ENCODE measurements at regions not wholly inside any gene's neighbourhood (a gene's known extent, or its start where the extent isn't known, plus 50 kb on each side); places are given as distances from the start of the nearest gene placed in this dataset.
A peak's percentile ranks its signal among the peaks of the same experiment; 100 is the strongest.

DNA sequence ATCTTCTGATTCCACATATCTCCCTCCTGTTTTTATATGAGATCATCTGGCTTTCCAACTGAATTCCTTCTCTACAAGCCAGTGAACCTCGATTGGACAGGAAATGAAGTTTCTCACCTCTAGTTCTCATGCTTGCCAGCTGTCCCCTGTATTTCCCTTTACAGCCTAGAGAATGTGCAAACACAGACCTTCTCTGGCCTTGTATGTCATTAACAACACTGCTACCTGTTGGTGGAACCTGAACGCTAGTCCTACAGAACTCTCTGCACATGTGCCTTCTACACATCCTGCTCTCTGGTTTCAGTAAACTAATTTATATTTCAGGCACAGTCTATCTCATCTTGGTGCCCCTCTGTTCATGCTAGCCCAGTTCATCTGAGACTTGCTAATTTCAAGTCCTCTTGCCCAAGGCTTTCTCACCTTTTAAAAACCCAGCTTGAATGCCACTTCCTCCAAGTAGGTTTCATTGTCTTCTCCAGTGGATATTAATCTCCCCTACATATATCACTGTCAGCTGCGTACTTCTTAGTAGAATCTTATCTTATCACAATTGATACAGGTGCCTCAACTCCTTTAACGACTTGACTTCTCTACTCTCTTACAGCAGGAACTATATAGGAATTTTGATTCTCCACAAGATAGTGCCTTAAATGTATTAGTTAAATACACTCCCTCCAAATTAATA is 549.9 kb downstream of the PLPP3 start:
- DNase-seq (ENCODE audit: low spot score) = peak; percentile 8

DNA sequence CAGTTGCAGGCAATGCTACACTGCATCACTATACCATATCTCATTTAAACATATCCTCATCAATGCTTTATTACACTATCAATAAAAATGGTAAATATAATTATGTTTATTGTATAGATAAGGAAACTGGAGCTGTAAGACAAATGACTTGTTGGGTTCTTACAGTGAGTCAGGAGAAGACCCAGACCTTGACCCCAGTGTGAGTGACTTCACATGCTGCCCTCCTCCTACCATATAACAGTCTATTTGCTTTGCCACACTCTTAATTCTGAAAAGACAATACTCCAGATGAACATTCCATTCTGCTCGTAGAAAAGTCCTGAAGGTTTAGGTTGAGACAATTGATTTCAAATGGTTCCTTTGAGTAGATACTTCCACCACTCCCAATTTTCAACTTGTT is 550.5 kb downstream of the PLPP3 start:
- DNase-seq (ENCODE audit: low spot score) = no peak

DNA sequence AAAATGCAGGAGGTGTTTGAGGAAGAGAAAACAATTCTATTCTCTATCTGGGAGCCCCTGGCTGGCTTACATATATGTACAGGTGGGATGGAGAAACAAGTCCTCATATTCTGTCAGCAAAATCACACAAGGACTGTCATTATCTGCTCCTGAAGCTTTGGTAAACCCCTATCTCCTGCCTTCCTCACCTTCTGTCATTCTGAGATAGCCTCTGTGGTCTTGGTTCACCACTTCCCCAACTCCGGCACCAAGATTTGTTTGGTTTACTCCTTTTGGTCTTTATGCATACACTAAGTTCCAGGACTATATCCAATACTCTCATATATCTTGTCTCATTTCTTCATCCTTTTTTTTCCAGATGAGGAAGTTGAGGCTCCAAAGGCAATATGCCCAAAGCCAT is 551.1 kb downstream of the PLPP3 start:
- DNase-seq (ENCODE audit: low spot score) = no peak

DNA sequence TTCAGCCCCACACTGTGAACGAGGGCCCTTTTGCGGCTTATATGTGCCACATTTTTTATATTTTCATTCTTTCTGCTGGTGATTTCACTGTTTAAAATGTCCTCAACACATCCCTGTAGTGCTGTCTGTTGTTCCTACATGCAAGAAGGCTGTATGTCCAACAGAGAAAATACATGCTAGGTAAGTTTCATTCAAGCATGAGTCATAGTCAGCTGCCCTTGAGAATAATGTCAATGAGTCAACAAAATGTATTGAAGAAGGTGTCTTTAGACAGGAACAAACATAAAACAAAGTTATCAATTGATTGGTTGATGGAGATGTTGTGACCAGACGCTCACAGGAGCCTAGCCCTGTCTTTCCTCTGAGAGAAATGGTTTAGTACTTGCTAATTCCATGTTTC is 553.4 kb downstream of the PLPP3 start:
- peak; percentile 5 for DNase-seq (ENCODE audit: low spot score)

DNA sequence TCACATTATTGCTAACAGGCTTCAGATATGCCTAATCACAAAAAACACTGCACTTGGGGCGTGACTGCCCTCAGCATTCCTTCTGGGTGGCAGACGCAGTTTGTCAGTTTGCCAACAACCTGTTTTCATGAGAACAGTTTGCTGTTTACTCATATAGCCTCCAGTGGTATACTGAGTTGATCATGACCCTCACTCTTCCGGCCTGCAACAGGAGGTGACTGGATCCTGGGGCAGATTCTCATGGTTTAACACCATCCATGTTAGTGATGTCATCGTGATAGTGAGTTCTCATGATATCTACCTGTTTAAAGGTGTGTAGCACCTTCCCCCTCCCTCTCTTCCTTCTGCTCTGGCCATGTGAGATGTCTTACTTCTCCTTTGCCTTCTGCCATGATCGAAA is 555.2 kb downstream of the PLPP3 start:
- no peak for DNase-seq (ENCODE audit: low spot score)

DNA sequence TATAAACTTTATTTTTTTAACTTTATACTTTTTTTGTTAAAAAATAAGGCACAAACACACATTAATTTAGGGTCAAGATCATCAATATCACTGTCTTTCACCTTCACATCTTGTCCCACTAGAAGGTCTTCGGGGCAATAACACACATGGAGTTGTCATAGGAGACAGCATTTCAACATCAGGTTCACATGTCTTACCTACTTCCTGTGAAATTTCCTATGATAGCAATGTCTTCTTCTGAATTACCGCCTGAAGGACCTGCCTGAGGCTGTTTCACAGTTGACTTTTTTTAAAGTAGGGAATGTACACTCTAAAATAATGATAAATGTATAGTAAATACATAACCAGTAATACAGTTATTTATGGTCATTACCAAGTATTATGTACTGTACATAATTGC is 559.4 kb downstream of the PLPP3 start:
- no peak for DNase-seq (ENCODE audit: low spot score)

DNA sequence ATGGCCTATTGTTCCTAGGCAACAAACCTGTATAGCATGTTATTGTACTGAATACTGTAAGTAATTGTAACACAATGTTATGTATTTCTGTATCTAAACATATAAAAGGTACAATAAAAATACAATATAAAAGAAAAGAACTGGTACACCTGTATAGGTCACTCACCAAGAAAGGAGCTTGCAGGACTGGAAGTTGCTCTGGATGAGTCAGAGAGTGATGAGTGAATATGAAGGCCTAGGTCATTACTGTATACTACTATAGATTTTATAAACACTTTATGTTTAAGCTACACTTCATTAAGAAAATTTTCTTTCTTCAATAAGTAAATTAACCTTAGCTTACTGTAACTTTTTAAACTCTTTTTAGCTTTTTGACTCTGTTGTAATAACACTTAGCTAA is 559.9 kb downstream of the PLPP3 start:
- no peak for DNase-seq (ENCODE audit: low spot score)

DNA sequence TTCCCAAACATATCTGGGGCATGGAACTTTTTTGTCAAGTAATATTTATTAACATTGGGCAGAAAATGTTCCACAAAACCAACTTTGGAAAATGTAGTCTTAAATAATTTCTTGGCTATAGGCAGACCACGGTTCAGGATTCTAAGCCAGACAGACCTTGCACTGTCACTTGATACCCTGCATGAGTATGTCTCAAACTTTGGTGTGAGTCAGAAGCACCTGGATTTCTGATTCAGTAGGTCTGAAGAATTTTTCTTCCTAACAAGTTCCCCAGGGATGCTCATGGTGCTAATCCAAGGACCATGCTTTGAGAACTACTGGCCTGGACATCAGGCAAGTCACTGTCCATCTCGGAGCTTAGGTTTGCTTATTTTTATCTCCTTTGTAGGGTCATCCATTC is 562.0 kb downstream of the PLPP3 start:
- no peak for DNase-seq (ENCODE audit: low spot score)

DNA sequence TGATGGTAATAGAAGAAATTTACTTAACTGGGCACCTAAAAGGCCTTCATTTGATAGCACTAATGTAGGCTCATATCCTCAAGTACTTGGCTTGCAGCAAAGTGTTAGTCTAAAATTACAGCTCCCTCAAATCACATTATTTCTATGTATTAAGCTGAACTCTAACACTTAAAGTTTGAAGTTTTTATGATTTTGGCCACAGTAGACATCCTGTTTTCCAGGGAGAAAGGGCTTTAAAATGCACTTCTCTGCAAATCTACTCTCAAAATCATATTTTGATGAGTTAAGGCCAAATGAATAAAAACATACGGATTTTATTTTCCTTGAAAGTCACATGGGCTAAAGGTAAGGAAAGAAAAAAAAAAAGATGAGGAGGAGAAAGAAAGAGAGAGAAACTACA is 575.5 kb downstream of the PLPP3 start:
- no peak for DNase-seq (ENCODE audit: low spot score)

DNA sequence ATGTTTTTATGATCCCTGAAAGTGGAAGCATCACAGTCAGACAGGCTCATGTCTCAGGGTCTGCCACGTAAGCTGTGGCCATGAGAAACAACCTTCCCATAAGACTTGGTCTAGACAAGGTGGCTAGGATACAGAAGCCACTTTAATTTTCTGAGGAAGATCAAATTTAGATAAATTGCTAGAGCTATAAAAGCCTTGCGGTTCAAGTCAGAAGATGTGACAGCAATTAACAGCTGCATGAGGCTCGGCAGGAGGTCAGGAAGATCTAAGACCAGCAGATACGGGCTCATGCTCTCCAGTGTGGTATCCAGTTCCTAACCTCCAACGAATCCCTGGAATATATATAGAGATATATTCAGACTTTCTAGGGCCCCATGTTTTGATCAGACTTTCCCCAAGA is 577.1 kb downstream of the PLPP3 start:
- no peak for DNase-seq (ENCODE audit: low spot score)

DNA sequence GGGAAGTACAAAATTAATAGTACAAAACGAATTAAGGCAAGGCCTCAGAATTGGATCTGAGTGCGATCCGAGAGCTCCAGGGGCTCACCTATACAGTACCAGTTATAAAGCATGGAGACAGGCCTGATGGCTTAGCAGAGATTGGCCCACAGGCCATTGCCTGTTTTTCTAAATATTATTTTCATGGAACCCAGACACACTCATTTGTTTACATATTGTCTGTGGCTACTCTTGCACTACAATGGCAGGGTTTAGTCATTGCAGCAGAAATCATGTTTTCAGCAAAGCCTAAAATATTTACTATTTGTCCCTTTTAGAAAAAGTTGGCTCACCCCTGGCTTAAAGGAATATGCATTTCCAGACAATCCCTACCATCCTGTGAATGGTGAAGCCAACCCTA is 578.9 kb downstream of the PLPP3 start:
- DNase-seq (ENCODE audit: low spot score) = no peak

DNA sequence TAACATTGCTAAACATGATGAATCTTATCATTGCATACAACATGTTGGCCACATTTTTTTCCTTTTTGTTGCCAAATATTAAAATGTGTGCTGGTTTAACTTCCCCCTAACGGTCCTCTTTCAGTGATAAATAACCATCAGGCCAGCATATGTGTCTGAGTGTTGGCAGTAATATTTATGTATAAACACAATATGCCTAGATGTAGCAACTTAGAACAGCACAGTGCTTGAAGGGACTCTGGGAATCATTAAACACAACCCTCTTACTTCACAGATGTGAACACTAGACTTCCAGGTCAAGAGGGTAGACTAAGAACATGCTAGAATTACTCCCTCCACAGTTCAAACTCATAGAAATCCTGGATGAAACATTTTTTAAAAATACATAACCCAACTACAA is 581.8 kb downstream of the PLPP3 start:
- DNase-seq (ENCODE audit: low spot score) = no peak

DNA sequence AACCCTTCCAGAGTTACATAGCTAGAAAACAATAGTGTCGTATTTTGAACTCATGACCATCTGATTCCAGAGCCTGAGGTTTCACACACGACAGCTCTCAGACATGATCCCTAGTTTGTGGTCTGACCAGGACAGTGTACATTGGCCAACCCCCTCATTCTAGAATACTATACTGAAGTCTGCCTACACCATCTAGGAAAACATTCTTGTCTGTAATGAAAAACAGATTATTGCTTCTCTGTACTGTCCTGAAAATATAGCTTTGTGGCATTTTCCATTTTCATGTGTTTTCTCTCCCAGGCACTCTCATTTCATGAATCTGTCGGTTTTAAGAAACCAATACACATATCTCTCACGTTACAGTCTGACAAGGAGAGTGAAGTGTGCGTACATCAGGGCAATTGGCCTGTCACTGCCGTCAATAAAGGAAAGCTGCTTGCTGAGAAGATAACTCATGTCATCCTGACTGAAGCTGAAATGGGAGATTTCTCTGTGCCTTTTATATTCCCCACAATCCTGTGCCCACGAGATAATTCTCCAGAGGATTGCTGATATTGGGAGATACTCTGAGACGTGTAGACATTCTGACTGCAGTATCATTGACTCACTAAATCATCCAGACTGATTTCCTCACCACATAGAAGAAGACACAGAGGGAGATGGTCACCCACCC is 585.6 kb downstream of the PLPP3 start:
- no peak for DNase-seq (ENCODE audit: low spot score)

DNA sequence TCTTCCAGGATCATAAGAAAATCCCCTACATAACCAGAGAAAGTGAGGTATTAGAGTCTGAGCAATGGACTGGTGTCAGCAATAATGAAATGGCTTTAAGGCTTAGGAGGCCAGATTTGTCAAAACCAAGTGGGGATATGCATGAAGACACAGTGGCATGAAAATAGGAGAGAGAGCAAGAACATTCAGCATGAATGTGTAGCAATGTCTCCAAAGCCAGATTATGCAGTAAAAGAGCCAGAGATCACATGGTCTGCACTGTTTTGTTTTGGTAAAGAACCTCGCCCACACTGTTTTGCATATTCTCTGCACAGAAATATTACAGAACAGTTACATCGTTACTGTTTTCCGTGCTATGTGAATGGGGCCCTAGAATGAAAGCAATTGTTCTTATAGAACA is 589.4 kb downstream of the PLPP3 start:
- no peak for DNase-seq (ENCODE audit: low spot score)

DNA sequence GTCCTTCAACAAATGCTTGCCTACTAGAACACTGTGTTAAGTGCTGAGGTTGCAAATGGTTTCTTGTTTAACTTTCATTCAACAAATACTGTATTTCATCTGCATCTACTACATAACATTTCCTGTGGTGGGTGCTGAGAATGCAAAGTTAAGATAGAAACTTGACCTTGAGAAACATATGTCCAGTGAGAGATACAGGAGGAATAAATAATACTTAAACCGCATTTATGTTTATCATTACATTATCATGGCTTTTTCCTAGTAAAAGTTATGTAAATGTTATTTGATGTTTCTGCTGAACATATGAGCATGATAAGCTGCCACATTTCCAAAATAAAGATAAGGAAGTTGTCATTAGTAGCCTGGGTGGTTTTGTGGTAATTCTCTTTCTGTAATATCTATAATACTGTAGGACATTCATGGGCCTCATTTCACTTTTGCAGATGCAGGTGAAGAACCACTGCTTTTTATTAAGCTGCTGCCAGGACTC is 590.4 kb downstream of the PLPP3 start:
- no peak for DNase-seq (ENCODE audit: low spot score)

DNA sequence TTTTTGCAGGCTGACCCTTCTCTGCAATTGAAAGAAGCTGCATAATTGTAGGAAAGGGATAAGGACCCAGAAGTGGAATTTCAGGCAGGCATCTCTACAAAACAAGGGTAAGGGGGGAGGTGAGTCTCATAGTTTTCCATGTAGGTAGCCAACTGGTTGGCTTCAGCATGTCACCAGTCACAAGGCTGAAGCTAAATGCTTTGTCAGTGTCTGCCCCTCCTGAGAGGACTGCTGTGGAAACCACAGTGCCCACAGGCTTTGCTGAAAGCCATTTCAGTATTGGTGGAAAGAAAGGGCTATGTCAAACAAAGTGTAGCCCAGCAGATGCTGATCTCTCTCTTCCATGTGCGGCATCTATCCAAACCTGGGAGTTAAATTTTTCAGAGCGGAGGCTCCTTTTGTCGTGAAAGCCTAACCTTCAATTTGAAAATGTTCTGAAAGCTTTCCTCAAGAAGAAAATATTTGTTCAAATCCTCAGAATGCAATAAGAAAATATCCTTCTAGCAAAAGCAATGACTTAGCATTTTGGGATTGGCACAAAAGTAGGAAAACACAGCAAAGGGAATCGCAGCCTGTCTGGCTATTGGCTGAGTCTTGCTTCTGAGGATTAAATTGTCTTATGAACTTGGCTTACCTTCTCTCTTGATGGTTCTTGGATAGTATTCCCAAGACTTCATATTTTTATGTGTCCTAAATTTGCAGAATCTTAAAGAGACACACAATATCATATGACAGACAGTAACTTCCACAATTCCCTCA is 591.7 kb downstream of the PLPP3 start:
- DNase-seq (ENCODE audit: low spot score) = no peak

DNA sequence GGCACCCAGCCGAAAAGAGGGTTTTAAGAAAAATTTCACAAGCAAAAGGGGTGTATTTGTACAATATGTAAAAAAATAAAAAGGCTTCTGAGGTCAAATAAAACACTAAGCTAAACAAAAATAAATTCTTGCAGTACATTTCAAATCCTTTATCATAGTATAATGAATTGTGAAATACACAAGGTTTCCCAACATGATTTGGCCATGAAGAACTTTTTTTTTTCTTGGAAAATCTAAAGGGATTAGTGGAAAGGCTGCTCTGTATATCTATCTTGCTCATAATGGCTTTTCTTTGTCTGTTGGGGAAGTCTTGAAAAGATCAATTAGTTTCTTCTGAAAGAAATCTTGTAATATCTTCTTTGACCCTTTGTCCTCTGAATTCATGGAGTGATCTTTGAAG is 593.4 kb downstream of the PLPP3 start:
- DNase-seq (ENCODE audit: low spot score) = no peak

DNA sequence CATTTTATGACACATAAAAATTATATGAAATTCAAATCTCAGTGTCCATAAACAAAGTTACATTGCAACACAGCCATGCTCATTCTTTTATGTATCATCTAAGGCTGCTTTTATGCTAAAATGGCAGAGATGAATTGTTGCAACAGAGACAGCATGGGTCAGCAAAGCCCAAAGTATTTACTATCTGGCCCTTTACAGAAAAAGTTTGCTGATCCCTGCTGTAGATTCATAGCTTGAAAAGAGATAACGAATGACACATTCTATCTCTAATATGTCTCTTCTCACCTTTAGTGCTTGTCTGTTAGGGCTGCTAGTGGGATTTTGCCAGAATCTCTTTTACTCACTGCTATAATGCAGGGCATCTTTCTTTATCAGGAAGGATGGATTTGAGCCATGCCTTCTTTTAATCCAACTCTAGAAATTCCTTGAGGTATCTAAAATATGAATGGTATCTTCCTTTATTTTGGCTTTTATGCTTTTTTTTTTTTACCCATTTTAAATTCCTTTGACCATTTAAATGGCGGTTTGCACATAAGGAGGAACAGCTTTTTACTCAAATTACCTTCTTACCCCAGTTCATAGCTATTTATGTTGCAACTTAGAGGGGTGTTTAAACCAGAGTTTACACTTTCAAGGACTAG is 598.2 kb downstream of the PLPP3 start:
- DNase-seq (ENCODE audit: low spot score) = no peak

DNA sequence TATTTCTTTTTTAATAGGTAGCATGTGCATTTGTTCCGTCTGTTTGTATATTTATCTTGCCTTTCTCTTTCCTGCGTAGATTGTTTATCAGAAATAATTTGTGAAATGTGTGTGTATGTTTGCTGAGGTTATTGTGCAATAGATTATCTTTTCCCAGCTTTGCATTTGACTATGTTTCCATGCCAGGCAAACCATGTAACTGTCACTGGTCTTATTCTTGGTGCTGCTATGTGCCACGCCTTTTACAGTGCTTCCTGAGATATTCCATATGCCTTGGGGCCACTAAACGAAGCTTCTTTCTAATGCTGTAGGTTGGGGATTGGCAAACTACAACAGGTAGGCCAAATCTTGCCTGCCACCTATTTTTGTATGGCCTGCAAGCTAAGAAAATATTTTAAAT is 598.8 kb downstream of the PLPP3 start:
- no peak for DNase-seq (ENCODE audit: low spot score)

DNA sequence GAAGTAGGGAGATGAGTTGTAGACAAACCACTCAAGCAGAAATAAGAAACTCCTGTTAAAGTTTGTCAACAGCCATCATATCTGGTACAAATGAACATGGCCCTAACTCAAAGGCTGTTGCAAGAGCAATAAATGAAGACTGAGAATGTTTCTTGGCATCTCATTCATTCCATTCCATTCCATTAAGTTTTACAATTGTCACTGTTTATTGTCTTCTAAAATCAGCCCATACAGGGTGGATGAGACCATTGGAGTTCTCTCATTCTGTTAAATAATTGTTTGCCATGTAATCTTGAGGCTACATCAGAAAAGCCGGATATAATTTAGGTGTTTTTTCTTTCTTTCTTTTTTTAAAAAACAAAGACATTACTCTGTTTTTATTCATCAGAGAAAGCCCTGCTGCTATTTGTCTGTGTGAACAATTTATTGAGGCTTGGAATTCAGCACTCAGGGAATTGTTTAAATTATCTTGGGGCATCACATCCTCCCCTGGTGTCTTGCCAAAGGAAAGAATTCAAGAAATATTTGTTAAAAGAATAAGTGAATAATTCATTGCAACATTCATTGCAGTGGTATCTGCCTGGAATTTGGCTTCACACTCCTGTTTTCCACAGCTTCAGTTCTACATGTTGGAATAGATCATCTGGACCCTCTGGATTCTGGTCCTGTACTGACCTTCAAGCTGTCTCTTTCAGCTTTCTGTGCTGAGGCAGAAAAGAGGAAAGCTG is 604.5 kb downstream of the PLPP3 start:
- no peak for DNase-seq (ENCODE audit: low spot score)

DNA sequence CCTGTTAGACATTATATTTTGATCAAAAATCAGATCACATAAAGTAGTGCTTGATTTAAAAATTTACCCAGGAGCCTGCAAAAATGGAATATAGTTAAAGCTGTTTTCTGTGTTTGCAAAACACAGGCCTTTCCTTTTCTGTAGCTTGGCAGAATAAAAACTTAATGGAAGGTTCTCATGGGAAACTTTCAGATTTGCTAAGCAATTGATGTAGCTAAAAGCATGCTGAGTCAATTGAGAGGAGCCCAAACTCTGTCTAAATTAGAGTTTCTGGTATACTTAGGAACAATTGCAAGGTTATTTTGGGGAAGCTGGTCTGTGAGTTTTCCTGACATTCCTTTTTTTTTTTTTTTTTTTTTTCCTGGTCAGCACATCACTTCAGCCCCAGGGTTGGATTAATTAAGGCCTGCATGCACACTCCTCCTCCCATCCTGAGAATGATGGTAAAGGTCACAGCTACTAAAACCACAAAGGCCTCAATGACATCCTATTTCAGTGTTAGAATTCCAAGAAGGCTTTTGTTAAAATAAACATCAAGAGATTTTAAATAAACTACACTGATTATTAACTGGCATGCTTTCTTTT is 608.7 kb downstream of the PLPP3 start:
- no peak for DNase-seq (ENCODE audit: low spot score)

DNA sequence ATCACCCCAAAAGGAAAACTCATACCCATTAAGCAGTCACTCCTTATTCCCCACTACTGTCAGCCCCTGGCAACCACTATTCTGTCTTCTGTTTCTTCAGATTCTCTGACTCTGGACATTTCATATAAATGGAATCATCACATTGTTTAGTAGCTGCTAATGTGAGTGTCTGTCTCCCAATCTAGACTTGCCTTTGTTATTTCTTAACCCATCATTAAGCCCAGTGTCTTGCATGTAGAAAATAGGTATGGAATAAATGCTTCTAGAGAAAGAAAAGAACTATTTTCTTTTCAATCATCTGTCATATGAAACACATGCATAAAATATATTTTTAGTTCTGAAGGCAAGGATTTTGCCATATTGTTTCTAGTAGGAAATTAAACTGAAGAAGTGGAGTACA is 610.0 kb downstream of the PLPP3 start:
- no peak for DNase-seq (ENCODE audit: low spot score)

All from SW480 (cell line).